Fibroblast of pulmonary artery (primary cell): ENCODE measurements at regions not wholly inside any gene's neighbourhood (a gene's known extent, or its start where the extent isn't known, plus 50 kb on each side); places are given as distances from the start of the nearest gene placed in this dataset.

ENCODE experiments used
- DNase-seq: peaks from one replicate; pipeline ENCODE4 v3.0.0-alpha.2; 2010; ENCODE audit warnings: low read depth
- H3K4me3 ChIP-seq: replicated peaks from 2 replicates; pipeline ENCODE4 v1.5.1; 2011; ENCODE audit warnings: low read depth, mild to moderate bottlenecking, control low read depth, low read length, moderate library complexity
- TF ChIP-seq, protein P1 (sequence below): IDR thresholded peaks from 2 replicates; pipeline ENCODE4 v1.5.1; 2011; ENCODE audit warnings: mild to moderate bottlenecking, control low read depth, low read length, inconsistent platforms; ENCODE audit errors: missing control alignments

DNA sequence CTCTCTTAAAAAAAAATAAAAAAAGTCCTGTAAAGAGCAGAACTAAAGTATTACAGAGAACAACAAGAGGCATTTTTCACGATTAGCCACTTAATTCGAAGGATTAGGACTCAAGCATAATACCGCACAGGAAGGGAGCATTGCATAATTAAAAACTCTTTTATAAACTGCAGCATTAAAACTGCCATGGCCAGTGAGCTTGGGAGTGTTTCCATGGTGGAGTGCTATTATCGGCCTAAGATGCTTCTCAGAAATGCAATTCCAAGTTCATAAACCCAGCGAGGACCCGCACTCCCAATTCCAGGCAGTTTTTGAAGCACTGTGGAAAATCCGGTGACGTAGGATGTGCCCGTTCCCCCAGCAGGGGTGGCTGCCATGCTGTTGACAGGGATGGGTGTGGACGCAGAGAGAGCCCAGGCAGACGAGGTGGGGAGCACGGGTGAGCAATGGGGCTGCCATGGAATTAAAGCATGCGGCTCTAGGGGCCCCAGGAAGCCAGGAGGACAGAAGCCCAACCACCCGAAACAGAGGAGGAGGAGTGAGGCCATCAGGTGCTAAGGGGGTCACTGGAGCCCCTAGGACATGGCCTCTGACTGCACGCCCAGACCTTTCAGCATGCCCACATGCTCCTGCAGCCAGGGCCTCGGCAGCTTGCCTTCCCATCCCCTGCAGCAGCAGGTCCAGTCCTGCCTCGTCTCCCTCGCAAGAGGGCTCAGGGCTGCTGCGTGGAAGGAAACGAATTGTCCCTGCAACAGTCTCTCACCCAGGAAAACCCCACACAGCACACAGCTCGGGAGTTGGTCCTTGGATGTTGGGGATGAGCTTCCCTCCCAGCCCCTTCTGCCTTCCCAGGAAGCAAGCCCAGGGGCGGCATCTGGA is 233.4 kb downstream of the NDUFA10 start:
- no peak for DNase-seq
- H3K4me3 ChIP-seq, result no peak overlapping the region
- TF ChIP-seq, protein P1, sequence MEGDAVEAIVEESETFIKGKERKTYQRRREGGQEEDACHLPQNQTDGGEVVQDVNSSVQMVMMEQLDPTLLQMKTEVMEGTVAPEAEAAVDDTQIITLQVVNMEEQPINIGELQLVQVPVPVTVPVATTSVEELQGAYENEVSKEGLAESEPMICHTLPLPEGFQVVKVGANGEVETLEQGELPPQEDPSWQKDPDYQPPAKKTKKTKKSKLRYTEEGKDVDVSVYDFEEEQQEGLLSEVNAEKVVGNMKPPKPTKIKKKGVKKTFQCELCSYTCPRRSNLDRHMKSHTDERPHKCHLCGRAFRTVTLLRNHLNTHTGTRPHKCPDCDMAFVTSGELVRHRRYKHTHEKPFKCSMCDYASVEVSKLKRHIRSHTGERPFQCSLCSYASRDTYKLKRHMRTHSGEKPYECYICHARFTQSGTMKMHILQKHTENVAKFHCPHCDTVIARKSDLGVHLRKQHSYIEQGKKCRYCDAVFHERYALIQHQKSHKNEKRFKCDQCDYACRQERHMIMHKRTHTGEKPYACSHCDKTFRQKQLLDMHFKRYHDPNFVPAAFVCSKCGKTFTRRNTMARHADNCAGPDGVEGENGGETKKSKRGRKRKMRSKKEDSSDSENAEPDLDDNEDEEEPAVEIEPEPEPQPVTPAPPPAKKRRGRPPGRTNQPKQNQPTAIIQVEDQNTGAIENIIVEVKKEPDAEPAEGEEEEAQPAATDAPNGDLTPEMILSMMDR, result no peak

DNA sequence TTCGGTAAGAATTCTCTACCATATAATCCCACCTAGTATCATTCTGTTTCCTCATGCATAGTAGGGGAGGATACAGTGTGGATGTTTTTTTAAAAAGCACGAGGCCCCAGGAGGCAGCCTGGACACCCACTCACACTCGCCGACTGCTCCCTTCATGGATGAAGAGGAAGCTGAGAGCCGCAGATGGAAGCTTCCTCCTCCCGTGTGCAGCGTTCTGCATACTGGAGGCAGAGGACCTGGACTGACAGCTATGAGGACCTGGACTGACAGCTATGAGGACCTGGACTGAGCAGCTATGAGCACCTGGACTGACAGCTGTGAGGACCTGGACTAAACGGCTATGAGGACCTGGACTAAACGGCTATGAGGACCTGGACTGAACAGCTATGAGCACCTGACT is 234.4 kb downstream of the NDUFA10 start:
- H3K4me3 ChIP-seq, result no peak overlapping the region
- TF ChIP-seq, protein P1, result no peak
- no peak for DNase-seq

DNA sequence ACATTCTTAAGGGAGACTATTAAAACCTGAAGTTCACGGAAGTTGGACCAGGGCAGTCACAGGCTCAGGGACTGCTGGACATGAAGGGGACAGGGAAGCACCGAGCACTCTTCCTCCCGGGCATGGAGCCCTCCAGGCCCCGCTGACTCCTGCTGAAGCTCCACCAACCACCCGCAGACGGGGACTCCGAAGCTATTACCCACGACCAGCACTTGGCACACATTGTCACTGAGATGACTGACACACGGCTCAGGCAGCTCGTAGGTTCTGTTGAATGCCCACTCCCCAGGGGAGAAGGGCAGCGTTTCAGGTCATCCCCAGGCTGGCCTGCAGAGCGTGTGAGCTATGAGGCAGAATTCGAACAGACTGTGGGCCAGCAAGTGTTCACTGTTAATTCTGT is 234.8 kb downstream of the NDUFA10 start:
- TF ChIP-seq, protein P1, result no peak
- H3K4me3 ChIP-seq, result no peak overlapping the region
- no peak for DNase-seq

DNA sequence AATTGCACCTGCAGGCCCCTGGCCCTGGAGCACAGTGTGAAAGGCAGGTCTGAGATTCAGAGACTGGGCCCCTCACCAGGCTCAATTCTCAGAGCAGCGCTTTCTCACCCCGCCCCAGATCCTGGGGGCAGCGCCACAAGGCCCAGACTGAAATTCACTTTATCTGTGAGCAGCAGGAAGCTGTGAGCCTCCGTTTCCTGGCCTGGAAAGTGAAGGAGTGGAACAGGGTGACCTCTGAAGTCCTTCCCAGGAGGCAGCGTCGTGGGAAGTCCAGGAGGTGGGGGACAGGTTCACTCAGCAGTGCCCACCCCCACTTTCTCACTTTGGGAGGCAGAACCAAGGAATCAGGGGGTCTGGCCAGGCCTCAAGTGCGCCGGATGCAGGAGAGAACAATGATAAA is 235.4 kb downstream of the NDUFA10 start:
- TF ChIP-seq, protein P1, result no peak
- no peak overlapping the region for H3K4me3 ChIP-seq
- no peak for DNase-seq

DNA sequence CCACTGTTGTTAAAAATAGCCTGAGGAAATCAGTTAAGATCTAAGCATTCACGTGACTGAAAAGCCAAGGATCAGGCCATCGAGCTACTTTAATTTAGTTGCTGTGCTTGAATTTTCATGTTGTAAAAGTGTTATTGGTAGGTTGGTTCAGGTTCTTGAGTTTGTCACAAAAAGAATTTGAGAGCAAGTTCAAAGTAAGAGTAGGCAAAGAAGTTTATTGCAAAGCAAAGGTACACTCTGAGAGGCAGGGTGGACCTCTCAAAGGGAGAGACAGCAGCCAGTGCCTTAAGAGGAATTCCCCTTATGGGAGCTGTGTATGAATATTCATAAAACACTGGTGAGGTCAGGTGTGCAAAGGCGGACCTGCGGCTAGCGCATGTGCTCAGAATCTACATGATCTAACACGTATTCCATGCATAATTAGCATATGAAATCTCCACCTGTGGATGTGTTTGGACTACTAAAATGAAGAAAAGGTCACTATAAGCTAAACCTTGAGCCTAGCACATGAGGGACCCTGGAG is 236.5 kb downstream of the NDUFA10 start:
- no peak for DNase-seq
- TF ChIP-seq, protein P1, result no peak

DNA sequence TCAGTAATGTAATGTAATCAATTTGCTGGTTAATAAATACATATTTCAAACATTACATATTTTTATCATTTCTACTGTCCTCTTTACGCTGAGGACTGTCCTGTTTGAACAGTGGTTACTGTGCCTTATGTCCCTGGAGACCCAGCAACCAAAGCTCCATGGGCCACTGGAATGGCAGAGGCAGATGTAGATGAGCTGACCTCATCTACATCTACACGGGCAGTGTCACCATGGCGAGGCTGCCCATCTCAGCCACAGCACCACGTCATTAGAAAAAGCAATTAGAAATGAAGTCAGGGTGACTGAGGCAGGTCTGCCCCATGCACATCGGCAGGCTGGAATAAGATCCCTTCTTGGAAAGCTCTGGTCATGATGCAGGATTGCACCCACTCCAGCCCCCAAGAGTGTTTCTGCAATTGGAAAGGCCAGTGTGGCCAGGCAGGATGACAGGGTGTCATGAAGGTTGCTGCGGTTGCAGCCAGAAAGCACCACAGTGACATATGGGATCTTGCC is 237.5 kb downstream of the NDUFA10 start:
- TF ChIP-seq, protein P1, result no peak
- no peak for DNase-seq
- no peak overlapping the region for H3K4me3 ChIP-seq

More for the DNA sequence above, 236.5 kb downstream of the NDUFA10 start:
- H3K4me3 ChIP-seq, result no peak overlapping the region
